ENCODE measurements at regions not wholly inside any gene's neighbourhood (a gene's known extent, or its start where the extent isn't known, plus 50 kb on each side); places are given as distances from the start of the nearest gene placed in this dataset.

DNA sequence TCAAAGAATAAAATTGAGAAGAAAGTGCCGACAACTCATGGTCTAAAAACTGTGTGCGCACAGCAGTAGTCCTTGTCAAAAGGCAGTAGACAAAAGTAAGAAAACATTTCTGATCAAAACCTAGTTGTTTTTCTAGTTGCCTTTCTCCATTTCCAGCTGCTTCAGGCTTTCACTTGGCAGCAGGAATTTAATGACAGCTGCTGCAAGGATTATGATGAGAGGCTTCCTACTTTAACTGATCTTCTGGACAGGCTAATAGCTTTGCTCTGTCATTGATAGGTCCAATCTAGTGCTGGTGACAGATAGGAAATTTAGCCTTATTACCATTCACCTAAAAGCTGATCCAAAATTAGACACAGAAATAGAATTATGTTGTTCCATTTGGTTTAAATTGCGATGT is 110.7 kb upstream of the SEMA3C start:
- BruUV-seq (replicated peaks), result no TSS peak
- H4K20me1 ChIP-seq (ENCODE audit: low read length), result no peaks in the 10 kb centered on the region
- H3K4me3 ChIP-seq (ENCODE audit: low read length), result no peak overlapping the region
- intact Hi-C loops (cut with micrococcal nuclease), result loop anchor here (5.0 kb wide), 2 partner anchors 107 to 418 kb away; no protein-coding TSS in a partner anchor
- ATAC-seq (no peak), DNase-seq (no peak)
- H2AFZ ChIP-seq (ENCODE audit: low read length), result no peak overlapping the region
- no peak overlapping the region for H3K4me2 ChIP-seq (ENCODE audit: low read length)
- H3K36me3 ChIP-seq (ENCODE audit: low read depth, low read length), result no peaks in the 10 kb centered on the region
- H3F3A ChIP-seq (ENCODE audit: low read length, unreplicated experiment), result no peaks in the 10 kb centered on the region
- H3K9me2 ChIP-seq (replicated peaks; ENCODE audit: low read length), result no peaks in the 10 kb centered on the region
- H3K79me2 ChIP-seq (ENCODE audit: low read length), result no peaks in the 10 kb centered on the region
- CTCF ChIA-PET, result no interaction called here
- TF ChIP-seq EZH2phosphoT487 (IDR thresholded peaks at IDR 0.05; ENCODE audit: borderline replicate concordance, low read length) (no peak), EZH2 (IDR thresholded peaks at IDR 0.05; ENCODE audit: low read length, unreplicated experiment) (no peak)
- TF ChIP-seq, protein P1, sequence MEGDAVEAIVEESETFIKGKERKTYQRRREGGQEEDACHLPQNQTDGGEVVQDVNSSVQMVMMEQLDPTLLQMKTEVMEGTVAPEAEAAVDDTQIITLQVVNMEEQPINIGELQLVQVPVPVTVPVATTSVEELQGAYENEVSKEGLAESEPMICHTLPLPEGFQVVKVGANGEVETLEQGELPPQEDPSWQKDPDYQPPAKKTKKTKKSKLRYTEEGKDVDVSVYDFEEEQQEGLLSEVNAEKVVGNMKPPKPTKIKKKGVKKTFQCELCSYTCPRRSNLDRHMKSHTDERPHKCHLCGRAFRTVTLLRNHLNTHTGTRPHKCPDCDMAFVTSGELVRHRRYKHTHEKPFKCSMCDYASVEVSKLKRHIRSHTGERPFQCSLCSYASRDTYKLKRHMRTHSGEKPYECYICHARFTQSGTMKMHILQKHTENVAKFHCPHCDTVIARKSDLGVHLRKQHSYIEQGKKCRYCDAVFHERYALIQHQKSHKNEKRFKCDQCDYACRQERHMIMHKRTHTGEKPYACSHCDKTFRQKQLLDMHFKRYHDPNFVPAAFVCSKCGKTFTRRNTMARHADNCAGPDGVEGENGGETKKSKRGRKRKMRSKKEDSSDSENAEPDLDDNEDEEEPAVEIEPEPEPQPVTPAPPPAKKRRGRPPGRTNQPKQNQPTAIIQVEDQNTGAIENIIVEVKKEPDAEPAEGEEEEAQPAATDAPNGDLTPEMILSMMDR (conservative IDR thresholded peaks at IDR 0.05; ENCODE audit: low read depth, low read length), result no peak
- no peak overlapping the region for H3K27ac ChIP-seq (ENCODE audit: low read length)
- H3K9me3 ChIP-seq (ENCODE audit: low read length), result no peaks in the 10 kb centered on the region
- no peaks in the 10 kb centered on the region for H3K27me3 ChIP-seq (ENCODE audit: low read length)
- H3K4me1 ChIP-seq (ENCODE audit: insufficient read depth, low read length), result peaks cover 16% of the 10 kb centered on the region
- H3K9ac ChIP-seq (ENCODE audit: low read length), result no peak overlapping the region
- POLR2A ChIA-PET (ENCODE audit: unreplicated experiment), result interaction anchor here (0.8 kb wide), 1 partner anchor 41 kb away, joined by 5 read pairs; no protein-coding TSS in a partner anchor

DNA sequence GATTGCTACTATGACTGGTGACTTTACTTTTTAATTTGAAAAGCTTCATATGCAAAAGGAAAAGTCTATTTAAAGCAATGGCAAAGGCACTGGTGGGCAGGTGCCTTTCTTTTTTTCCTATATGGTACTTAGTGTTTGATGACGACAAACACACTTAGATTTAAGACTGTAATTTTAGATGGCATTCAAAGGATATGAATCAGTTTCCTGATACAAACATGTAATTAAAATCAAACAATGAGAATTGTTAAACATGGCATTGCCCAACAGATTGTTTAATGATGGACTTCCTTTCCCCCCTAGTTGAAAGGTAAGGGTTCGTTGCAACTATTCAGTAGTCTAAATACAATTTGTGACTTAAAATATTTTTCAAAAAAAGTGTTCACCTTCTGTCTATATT is 106.5 kb upstream of the SEMA3C start:
- Histone ChIP-seq H3K4me1 (ENCODE audit: insufficient read depth, low read length) (peaks cover 16% of the 10 kb centered on the region), H3K4me3 (ENCODE audit: low read length) (no peak overlapping the region), H3K4me2 (ENCODE audit: low read length) (peak overlapping the region; percentile 24; the same call in 1 of the 2 replicates), H3K79me2 (ENCODE audit: low read length) (no peaks in the 10 kb centered on the region), H3K27ac (ENCODE audit: low read length) (peak overlapping the region; percentile 40), H3K9me3 (ENCODE audit: low read length) (no peaks in the 10 kb centered on the region), H3K9me2 (replicated peaks; ENCODE audit: low read length) (no peaks in the 10 kb centered on the region), H3K36me3 (ENCODE audit: low read depth, low read length) (no peaks in the 10 kb centered on the region), H3K27me3 (ENCODE audit: low read length) (no peaks in the 10 kb centered on the region), H4K20me1 (ENCODE audit: low read length) (no peaks in the 10 kb centered on the region), H2AFZ (ENCODE audit: low read length) (no peak overlapping the region), H3K9ac (ENCODE audit: low read length) (no peak overlapping the region; the same call in 1 of the 2 replicates), H3F3A (ENCODE audit: low read length, unreplicated experiment) (no peaks in the 10 kb centered on the region)
- TF ChIP-seq EZH2 (IDR thresholded peaks at IDR 0.05; ENCODE audit: low read length, unreplicated experiment), result no peak
- no TSS peak for BruUV-seq (replicated peaks)
- ChIA-PET POLR2A (ENCODE audit: unreplicated experiment) (no interaction called here), CTCF (no interaction called here)
- peak; percentile 92 for ATAC-seq
- DNase-seq, result peak; percentile 58
- intact Hi-C loops (cut with micrococcal nuclease), result loop anchor here (5.0 kb wide), 2 partner anchors 103 to 422 kb away; no protein-coding TSS in a partner anchor

DNA sequence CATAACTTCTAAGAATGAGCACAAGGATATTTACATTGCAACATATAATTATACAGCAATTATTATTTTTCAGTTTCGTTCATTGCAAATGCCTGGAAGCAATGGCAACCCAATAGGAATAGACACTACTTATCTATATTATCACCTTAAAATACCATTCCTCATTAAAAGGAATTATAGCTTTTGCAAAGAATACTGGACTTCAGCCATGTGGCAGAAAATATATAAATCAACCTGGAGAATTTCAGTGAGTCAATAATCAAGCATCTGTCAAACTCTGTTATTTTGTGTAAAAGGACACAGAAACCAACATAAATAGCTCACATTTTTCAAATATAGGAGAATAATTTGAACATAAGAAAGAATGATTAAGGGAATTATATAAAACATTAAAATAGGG is 96.1 kb upstream of the SEMA3C start:
- Histone ChIP-seq H2AFZ (ENCODE audit: low read length) (no peak overlapping the region), H4K20me1 (ENCODE audit: low read length) (no peaks in the 10 kb centered on the region), H3K36me3 (ENCODE audit: low read depth, low read length) (no peaks in the 10 kb centered on the region), H3K27me3 (ENCODE audit: low read length) (no peaks in the 10 kb centered on the region), H3K9me2 (replicated peaks; ENCODE audit: low read length) (no peaks in the 10 kb centered on the region), H3K4me1 (ENCODE audit: insufficient read depth, low read length) (peaks cover 24% of the 10 kb centered on the region), H3K9me3 (ENCODE audit: low read length) (no peaks in the 10 kb centered on the region), H3K9ac (ENCODE audit: low read length) (no peak overlapping the region), H3K79me2 (ENCODE audit: low read length) (no peaks in the 10 kb centered on the region), H3F3A (ENCODE audit: low read length, unreplicated experiment) (no peaks in the 10 kb centered on the region), H3K4me2 (ENCODE audit: low read length) (no peak overlapping the region), H3K27ac (ENCODE audit: low read length) (no peak overlapping the region), H3K4me3 (ENCODE audit: low read length) (no peak overlapping the region)
- no peak for ATAC-seq
- CTCF ChIA-PET, result no interaction called here
- no peak for TF ChIP-seq EZH2 (IDR thresholded peaks at IDR 0.05; ENCODE audit: low read length, unreplicated experiment)
- POLR2A ChIA-PET (ENCODE audit: unreplicated experiment), result no interaction called here
- no peak for DNase-seq
- intact Hi-C loops (cut with micrococcal nuclease), result loop anchor here (5.0 kb wide), 1 partner anchor 282 kb away; no protein-coding TSS in a partner anchor
- no TSS peak for BruUV-seq (replicated peaks)

DNA sequence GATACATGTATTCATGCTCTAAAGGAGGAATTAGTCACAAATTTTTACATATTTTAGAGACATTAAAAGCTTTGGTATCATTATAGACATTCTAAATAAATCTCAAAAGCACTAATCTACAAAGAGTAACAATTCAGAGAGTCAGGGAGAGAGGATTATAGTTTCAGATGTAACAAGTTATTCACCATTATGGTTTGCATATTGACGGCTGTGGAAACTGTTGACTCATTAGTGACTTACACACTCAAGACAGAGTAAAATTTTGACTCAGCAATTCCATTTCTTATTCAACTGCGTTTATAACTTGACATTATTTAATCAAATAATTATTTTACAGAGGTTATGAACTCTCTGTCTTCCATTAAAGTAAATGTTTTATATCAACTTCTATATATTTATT is 95.4 kb upstream of the SEMA3C start:
- H3K9me2 ChIP-seq (replicated peaks; ENCODE audit: low read length), result no peaks in the 10 kb centered on the region
- no peak overlapping the region for H3K4me2 ChIP-seq (ENCODE audit: low read length)
- H3F3A ChIP-seq (ENCODE audit: low read length, unreplicated experiment), result no peaks in the 10 kb centered on the region
- no peak overlapping the region for H3K4me3 ChIP-seq (ENCODE audit: low read length)
- ATAC-seq, result peak; percentile 45; the same call in 1 of the 2 replicates
- ChIA-PET CTCF (no interaction called here), POLR2A (ENCODE audit: unreplicated experiment) (no interaction called here)
- peak; percentile 48 for DNase-seq
- no peaks in the 10 kb centered on the region for H4K20me1 ChIP-seq (ENCODE audit: low read length)
- H3K27ac ChIP-seq (ENCODE audit: low read length), result 0 out of 2 replicates have a peak overlapping the region, but pooled peaks have one; percentile 45
- H3K9ac ChIP-seq (ENCODE audit: low read length), result 0 out of 2 replicates have a peak overlapping the region, but pooled peaks have one; percentile 3
- no peaks in the 10 kb centered on the region for H3K36me3 ChIP-seq (ENCODE audit: low read depth, low read length)
- H3K9me3 ChIP-seq (ENCODE audit: low read length), result no peaks in the 10 kb centered on the region
- H2AFZ ChIP-seq (ENCODE audit: low read length), result no peak overlapping the region
- no TSS peak for BruUV-seq (replicated peaks)
- no peaks in the 10 kb centered on the region for H3K79me2 ChIP-seq (ENCODE audit: low read length)
- intact Hi-C loops (cut with micrococcal nuclease), result loop anchor here (5.0 kb wide), 1 partner anchor 283 kb away; no protein-coding TSS in a partner anchor
- no peaks in the 10 kb centered on the region for H3K27me3 ChIP-seq (ENCODE audit: low read length)
- H3K4me1 ChIP-seq (ENCODE audit: insufficient read depth, low read length), result peaks cover 24% of the 10 kb centered on the region
- TF ChIP-seq EZH2 (IDR thresholded peaks at IDR 0.05; ENCODE audit: low read length, unreplicated experiment) (no peak), EZH2phosphoT487 (IDR thresholded peaks at IDR 0.05; ENCODE audit: borderline replicate concordance, low read length) (no peak)
- TF ChIP-seq, protein P1 (conservative IDR thresholded peaks at IDR 0.05; ENCODE audit: low read depth, low read length), result no peak
